ENCODE measurements at regions not wholly inside any gene's neighbourhood (a gene's known extent, or its start where the extent isn't known, plus 50 kb on each side); places are given as distances from the start of the nearest gene placed in this dataset.
"Not testable (repeated sequence)": the region's sequence is repeated elsewhere in the genome, so short reads cannot be mapped to it uniquely, and the experiment has no call there.

DNA sequence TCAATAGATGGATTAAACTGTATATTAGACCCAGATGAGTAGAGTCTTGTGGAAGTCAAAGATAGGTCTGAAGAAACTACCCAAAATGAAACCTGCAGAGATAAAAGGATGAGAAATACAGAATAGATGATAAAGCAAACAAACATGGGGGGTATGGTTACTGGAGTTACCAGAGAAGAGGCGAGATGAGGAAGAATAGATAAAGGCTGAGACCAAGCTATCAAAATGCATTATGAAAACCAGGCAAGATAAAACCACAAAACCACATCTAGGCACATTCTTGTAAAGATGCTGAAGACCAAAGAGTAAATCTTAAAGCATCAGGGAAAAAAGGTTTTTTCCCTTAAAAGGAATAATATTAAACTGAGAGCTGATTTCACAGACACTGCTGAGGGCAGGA, 271.8 kb upstream of the NBPF12 start:
- TF ChIP-seq CTCF (conservative IDR thresholded peaks at IDR 0.05 in 1 of 2, IDR thresholded peaks at IDR 0.05 in 1 of 2; ENCODE audit: low read depth in 1 of 2, low read length in 2 of 2); EZH2 (IDR thresholded peaks at IDR 0.05; ENCODE audit: low read length, missing control alignments): not testable (repeated sequence)
